GM10248 (cell line): ENCODE measurements at regions not wholly inside any gene's neighbourhood (a gene's known extent, or its start where the extent isn't known, plus 50 kb on each side); places are given as distances from the start of the nearest gene placed in this dataset.

Source experiments
- CTCF ChIA-PET: fragments of 300-600 bp; sonication (Branson Sonifier 250); formaldehyde crosslinking; extraction: SDS; loops from one replicate; lab custom pipeline; 2021; ENCODE audit warnings: antibody characterized with exemption; lab: Yijun Ruan, JAX
- POLR2A ChIA-PET: fragments of 350-650 bp; sonication (Branson Sonifier 250); formaldehyde crosslinking; extraction: SDS; loops from one replicate; lab custom pipeline; 2020; ENCODE audit warnings: antibody characterized with exemption; lab: Yijun Ruan, JAX
- DNase-seq: peaks from one replicate; pipeline ENCODE4 v3.0.0; 2012; ENCODE audit errors: extremely low spot score
- CTCF ChIP-seq: IDR thresholded peaks from 2 replicates; pipeline ENCODE4 v1.5.1; 2012; ENCODE audit warnings: mild to moderate bottlenecking, low read depth; ENCODE audit errors: extremely low read depth, missing control alignments, control extremely low read depth

- ChIA-PET CTCF (interaction anchor here (0.6 kb wide), 1 partner anchor 151 kb away, joined by 3 read pairs; no protein-coding TSS in a partner anchor), POLR2A (no interaction called here)
- no peak for TF ChIP-seq CTCF
- no peak for DNase-seq
Observed at GRCh38 chr15:79140846-79141570, 50.4 kb upstream of the RASGRF1 start.
